GM21825 (cell line): ENCODE measurements at regions not wholly inside any gene's neighbourhood (a gene's known extent, or its start where the extent isn't known, plus 50 kb on each side); places are given as distances from the start of the nearest gene placed in this dataset.

Experiments used
- ATAC-seq: cut with Tn5 transposase; IDR thresholded peaks from one replicate; pipeline ENCODE4 v1.9.1; 2021; ENCODE audit warnings: mild to moderate bottlenecking, moderate library complexity; ENCODE audit not compliant: unreplicated experiment

DNA sequence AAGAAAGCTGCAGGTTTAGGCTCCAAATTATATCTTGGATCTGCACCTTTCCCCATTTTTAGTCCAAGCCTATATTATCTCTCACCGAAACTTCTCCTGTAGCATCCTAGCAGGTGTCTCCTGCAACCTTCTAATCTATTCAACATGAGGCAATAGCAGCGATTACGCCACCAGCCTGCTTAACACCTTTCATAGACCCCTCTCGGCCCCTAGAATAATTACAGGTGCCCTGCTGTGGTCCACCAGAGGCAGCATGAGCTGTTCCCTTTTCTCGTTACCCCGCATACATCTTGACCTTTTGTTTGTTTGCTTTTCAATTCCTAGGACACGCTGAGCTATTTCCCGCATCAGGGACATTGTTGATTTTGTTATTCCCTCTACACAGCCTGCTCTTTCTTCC is 361.9 kb downstream of the CYRIA start:
- ATAC-seq = no peak

DNA sequence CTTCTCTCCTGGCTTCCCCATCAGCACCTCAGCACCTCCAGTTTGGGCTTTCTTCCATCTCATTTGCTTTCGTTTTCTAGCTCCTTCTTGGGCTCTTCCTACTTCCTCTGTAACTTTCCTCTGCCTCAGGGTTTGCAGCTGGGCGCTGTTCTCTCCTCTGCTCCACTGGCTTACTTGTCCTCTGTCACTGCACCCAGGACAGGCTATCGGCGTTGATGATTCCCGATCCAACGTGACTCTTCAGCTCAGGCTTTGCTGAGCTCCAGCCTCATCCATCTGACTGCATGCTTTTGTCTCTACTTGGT is 362.4 kb downstream of the CYRIA start:
- no peak for ATAC-seq

DNA sequence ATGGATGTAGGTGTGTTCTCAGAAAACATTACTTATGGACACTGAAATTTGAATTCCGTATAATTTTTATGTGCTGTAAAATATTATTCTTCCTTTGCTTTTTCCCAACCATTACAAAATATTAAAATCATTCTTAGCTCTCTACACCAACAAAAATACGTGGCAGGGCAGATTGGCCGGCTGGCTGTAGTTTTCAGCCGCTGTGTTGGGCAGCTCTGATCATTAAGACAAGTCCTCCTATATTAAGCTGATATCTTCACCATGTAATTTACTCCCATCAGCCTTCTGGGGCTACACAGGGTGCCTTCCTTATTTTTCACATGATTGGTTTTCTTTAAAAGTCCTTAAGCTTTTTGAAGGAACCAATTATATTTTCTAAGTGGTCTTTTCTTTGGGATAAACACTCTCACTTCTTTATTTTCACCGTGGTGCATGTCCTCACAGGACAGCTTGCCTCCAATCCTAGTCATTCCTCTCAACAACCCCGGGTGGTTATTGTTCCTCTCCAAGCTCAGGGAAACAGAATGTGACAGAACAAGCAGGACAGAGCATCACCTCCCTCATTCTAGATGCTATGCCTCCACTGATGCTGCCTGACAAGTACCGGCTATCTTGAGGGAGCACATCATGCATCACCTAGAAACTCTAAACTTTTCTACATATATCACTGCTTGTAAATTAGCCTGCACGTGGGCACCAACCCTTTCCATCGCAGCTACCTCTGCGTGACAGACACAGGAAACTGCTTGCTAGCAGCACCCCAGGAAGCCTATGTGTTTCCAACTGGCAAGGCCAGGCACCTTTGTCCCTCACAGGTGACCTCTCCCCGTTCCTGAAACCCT is 362.3 kb downstream of the MYCN start:
- no peak for ATAC-seq

DNA sequence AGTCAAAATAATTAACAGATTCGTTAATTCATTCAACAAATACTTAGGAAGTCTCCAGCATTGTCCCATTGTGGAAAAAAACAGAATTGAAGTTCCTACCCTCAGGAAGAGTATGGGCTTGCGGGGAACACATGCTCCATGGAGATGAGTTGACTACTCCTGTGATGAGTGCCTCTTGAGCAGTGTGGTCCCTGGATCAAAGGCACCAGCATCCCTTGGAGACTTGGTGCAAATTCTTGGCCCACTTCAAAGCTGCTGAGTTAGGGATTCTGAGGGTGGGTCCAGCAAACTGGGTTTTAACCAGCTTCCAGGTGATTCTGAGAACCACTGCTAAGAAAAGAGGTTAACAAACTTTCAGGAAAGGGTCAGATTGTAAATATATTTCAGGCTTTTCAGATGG is 361.6 kb downstream of the MYCN start:
- no peak for ATAC-seq

- no peak for ATAC-seq
Observed at GRCh38 chr2:16298866-16299265, 358.5 kb downstream of the MYCN start.

DNA sequence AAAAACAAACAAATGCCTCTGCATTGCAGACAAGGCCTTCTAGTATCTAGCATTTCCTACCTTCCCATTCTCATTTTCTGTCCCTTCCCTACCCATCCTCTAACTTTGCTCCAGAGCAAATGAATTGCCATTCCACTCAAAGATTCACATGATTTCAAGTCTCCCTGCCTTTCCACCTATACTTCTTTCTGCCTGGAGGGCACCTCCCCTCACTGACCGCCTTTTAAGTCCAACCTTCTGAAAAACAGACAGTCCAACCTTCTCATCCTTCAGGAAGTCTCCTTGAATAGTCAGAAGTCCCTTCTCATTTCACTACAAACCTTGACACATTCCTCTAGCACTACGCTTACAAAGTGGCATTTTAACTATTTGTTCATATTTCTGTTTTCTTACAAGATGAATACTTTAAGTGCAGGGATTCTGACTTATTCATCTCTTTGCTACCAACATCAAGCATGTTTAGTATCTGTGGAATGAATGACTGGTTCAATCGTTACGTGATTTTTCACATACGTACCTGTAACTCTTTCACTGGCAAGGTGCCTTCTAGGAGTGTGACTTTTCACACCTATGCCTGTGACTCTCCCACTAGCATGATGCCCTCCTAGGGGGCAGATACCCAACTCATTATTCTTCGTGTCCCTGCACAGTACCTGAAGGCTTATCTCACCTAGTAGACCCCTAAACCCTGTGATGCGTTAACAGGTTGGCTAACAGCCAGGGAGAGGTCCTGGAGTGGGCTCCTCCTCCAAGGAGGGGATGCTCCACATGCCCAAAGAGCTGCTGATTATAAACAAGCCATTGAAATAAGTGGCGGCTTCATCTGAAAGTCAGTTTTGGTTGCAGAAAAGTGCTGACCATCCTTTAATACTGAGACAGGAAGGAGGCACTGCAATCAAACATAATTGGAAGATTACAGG is 356.2 kb downstream of the MYCN start:
- no peak for ATAC-seq

DNA sequence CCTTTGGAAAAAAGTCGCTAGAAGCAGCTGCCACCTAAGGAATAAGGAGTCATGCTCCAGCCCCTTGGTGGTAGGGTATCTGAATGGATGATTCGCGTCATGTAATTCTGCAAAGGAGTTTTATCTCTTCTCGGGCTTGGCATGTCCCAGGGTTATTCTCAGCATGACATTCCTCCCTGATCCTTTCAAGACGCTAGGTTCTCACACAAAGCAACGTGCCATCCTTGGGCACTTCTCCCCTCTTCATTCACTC is 355.6 kb downstream of the MYCN start:
- ATAC-seq = no peak

GRCh38 chr2:16294791-16295190 is 354.4 kb downstream of the MYCN start:
- ATAC-seq = no peak

DNA sequence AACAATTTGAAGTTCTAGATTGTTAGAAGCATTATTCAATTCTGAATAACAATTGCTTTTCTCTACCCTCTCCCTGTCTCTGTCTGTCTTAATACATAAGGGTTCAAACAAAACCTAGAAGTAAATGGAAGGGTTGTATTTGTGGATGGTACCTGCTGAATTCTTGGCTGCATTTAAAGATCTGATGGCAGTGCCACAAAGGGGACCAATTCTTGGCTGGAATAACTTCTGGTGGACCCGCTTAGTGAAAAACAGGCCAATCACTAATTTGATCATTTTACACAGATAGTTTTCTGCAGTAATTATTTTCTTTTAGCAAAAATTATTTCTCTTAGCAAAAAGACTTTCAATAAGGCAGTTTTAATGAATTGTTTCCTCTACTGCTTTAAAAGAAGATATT is 353.5 kb downstream of the MYCN start:
- ATAC-seq = no peak

- ATAC-seq = no peak
Observed at GRCh38 chr2:16293398-16293797, 353.0 kb downstream of the MYCN start.

DNA sequence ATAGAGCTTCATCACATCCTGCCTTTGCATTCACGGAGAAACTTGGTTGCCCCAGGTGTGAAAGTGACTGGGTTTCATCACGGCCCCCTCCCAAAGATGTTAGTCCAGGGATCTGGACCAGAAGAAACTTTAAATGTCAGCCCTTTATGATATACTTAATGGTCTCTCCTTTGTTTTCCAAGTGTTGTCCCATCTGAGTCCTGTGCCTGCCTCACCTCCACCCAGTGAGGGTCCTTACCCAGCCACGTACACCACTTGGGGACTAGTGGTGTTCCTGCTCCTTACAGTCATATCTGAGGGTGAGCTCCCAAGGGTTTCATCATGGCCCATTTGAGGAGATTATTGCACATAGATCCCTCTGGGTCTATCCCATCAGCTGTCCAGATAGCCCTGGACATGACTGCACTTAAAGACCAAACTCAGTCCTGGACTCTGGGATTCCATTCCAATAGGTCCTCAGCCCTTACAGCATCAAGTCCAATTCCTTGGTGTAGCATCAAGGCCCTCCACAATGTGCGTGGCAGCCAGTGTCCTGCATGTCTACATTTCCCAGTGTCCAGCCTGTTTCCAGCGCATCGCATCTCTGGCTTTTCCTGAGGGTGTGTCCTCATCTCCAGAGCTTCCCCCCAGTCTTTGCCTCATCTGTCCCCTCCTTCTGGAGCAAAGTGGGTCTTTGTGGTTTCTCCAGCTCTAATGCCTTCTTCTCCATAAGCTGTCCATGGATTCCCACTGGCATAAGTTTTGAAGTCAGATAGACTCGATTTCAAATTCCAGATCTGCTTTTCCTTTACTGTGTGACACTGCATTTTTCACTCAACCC is 351.6 kb downstream of the MYCN start:
- no peak for ATAC-seq

- no peak for ATAC-seq
Observed at GRCh38 chr2:16291226-16291625, 350.9 kb downstream of the MYCN start.

- no peak for ATAC-seq
Observed at GRCh38 chr2:16290311-16291020, 350.1 kb downstream of the MYCN start.

GRCh38 chr2:16288371-16289112 is 348.2 kb downstream of the MYCN start:
- no peak for ATAC-seq

- no peak for ATAC-seq
Observed at GRCh38 chr2:16287831-16288230, 347.5 kb downstream of the MYCN start.

DNA sequence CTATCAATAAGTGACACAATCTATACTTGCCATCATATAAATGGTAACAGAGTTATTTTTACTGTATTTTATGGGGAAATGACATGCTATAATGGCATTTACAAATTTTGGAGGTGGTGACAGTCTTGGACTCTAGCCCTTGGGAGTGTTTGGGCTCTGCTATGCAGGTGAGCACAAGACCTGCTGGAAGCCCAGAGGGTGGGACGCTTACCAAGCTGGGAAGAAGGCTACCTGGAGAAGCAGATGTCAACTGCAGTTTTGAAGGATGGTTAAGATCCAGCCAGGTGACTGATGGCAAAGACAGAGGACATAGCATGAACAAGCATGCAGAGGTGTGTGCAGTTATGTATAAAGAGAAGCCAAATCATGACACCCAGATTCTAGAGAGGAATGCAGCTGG is 346.9 kb downstream of the MYCN start:
- ATAC-seq = no peak

GRCh38 chr2:16285813-16286510 is 345.6 kb downstream of the MYCN start:
- no peak for ATAC-seq

GRCh38 chr2:16284941-16285625 is 344.7 kb downstream of the MYCN start:
- no peak for ATAC-seq
